ENCODE measurements at regions not wholly inside any gene's neighbourhood (a gene's known extent, or its start where the extent isn't known, plus 50 kb on each side); places are given as distances from the start of the nearest gene placed in this dataset.

- TF ChIP-seq CTCF (IDR thresholded peaks at IDR 0.05; ENCODE audit: insufficient read depth, low read depth, low read length), result no peak
- TF ChIP-seq EZH2 (IDR thresholded peaks at IDR 0.05; ENCODE audit: insufficient read depth, low read length), result no peak
These were observed 90.4 kb downstream of the PALM2AKAP2 start for GRCh38 chr9:109870365-109870764.
